ENCODE measurements at regions not wholly inside any gene's neighbourhood (a gene's known extent, or its start where the extent isn't known, plus 50 kb on each side); places are given as distances from the start of the nearest gene placed in this dataset.

DNA sequence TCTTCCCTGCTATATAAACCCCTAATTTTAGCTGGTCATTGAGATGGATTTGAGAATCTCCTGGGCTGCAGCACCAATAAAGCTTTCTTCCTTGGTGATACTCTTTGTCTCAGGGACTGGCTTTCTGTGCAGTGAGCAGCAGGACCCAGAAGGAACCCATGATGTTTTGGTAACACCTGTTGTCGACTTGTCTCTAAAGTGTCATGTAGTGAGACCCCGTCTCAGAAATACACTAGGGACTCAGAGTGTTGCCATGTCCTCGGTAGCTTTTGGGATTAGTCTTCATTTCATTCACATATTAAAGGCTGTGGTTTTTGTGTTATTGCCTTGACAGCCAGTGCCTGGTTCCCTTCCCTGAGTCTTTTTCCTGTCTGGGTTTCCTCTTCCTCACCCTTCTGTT is 1078.7 kb downstream of the TBC1D22A start:
- TF ChIP-seq, protein P1, sequence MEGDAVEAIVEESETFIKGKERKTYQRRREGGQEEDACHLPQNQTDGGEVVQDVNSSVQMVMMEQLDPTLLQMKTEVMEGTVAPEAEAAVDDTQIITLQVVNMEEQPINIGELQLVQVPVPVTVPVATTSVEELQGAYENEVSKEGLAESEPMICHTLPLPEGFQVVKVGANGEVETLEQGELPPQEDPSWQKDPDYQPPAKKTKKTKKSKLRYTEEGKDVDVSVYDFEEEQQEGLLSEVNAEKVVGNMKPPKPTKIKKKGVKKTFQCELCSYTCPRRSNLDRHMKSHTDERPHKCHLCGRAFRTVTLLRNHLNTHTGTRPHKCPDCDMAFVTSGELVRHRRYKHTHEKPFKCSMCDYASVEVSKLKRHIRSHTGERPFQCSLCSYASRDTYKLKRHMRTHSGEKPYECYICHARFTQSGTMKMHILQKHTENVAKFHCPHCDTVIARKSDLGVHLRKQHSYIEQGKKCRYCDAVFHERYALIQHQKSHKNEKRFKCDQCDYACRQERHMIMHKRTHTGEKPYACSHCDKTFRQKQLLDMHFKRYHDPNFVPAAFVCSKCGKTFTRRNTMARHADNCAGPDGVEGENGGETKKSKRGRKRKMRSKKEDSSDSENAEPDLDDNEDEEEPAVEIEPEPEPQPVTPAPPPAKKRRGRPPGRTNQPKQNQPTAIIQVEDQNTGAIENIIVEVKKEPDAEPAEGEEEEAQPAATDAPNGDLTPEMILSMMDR (conservative IDR thresholded peaks at IDR 0.05; ENCODE audit: low read depth in 2 of 2) = no peak
- TF ChIP-seq, protein P2, sequence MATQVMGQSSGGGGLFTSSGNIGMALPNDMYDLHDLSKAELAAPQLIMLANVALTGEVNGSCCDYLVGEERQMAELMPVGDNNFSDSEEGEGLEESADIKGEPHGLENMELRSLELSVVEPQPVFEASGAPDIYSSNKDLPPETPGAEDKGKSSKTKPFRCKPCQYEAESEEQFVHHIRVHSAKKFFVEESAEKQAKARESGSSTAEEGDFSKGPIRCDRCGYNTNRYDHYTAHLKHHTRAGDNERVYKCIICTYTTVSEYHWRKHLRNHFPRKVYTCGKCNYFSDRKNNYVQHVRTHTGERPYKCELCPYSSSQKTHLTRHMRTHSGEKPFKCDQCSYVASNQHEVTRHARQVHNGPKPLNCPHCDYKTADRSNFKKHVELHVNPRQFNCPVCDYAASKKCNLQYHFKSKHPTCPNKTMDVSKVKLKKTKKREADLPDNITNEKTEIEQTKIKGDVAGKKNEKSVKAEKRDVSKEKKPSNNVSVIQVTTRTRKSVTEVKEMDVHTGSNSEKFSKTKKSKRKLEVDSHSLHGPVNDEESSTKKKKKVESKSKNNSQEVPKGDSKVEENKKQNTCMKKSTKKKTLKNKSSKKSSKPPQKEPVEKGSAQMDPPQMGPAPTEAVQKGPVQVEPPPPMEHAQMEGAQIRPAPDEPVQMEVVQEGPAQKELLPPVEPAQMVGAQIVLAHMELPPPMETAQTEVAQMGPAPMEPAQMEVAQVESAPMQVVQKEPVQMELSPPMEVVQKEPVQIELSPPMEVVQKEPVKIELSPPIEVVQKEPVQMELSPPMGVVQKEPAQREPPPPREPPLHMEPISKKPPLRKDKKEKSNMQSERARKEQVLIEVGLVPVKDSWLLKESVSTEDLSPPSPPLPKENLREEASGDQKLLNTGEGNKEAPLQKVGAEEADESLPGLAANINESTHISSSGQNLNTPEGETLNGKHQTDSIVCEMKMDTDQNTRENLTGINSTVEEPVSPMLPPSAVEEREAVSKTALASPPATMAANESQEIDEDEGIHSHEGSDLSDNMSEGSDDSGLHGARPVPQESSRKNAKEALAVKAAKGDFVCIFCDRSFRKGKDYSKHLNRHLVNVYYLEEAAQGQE (IDR thresholded peaks at IDR 0.05; ENCODE audit: unreplicated experiment) = no peak
- TF ChIP-seq POLR2AphosphoS5 (IDR thresholded peaks at IDR 0.05; ENCODE audit: low read depth) (no peak), CREB1 (CRISPR knock-in tag; IDR thresholded peaks at IDR 0.05; ENCODE audit: low read depth) (no peak), EZH2 (IDR thresholded peaks at IDR 0.05; ENCODE audit: low read depth, unreplicated experiment) (no peak)

All from GM23338 (cell line).